Mucosa of rectum (tissue), 2 donors: ENCODE measurements at regions not wholly inside any gene's neighbourhood (a gene's known extent, or its start where the extent isn't known, plus 50 kb on each side); places are given as distances from the start of the nearest gene placed in this dataset.
"Not testable (repeated sequence)": the region's sequence is repeated elsewhere in the genome, so short reads cannot be mapped to it uniquely, and the experiment has no call there.

Source experiments
- H3K27ac ChIP-seq, 2 donors: one replicate each; pipeline ENCODE4 v1.7.0; 2013; ENCODE audit warnings: inconsistent platforms in 2 of 2, low read depth in 2 of 2, low read length in 2 of 2
- H3K27me3 ChIP-seq, 2 donors: one replicate each; pipeline ENCODE4 v1.7.0; 2013; ENCODE audit warnings: low read length in 2 of 2; ENCODE audit not compliant: control insufficient read depth in 2 of 2, insufficient read depth in 2 of 2
- H3K36me3 ChIP-seq, 2 donors: one replicate each; pipeline ENCODE4 v1.7.0; 2013; ENCODE audit warnings: low read length in 2 of 2; ENCODE audit not compliant: control insufficient read depth in 2 of 2, insufficient read depth in 2 of 2
- H3K4me1 ChIP-seq, 2 donors: one replicate each; pipeline ENCODE4 v1.7.0; 2013; ENCODE audit warnings: low read length in 2 of 2, mild to moderate bottlenecking in 1 of 2; ENCODE audit not compliant: control insufficient read depth in 2 of 2, insufficient read depth in 2 of 2
- H3K4me3 ChIP-seq, 2 donors: one replicate each; pipeline ENCODE4 v1.7.0; 2013; ENCODE audit warnings: low read length in 2 of 2
- H3K9ac ChIP-seq, 2 donors: one replicate each; pipeline ENCODE4 v1.7.0; 2013; ENCODE audit warnings: low read length in 2 of 2, low read depth in 1 of 2, mild to moderate bottlenecking in 1 of 2
- H3K9me3 ChIP-seq, 2 donors: one replicate each; pipeline ENCODE4 v1.7.0; 2013; ENCODE audit warnings: low read length in 2 of 2; ENCODE audit not compliant: control insufficient read depth in 2 of 2
- donor health status: healthy.
- donor health status: Normal muscosa, but diverticular disease.

DNA sequence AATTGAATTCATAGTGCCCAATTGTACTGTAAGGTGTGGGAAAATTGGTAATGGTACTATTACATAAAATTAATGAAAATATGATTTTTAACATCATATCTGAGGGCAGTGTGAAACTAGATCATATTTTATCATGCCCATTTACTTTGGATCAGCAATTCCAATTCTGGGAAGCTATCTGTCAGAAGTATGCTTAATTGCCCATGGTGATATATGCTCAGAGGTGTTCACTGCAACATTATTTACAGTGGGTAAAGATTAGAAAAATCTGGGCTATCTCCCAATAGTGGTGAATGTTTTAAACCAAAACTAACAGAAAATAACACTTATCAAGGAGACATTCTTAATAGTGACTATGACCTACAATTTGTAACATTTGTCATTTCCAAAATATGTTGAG, 1260.0 kb downstream of the BRINP3 start:
- Histone ChIP-seq H3K9ac (no peak overlapping the region), H3K27ac (no peak overlapping the region), H3K9me3 (no peaks in the 10 kb centered on the region), H3K27me3 (no peaks in the 10 kb centered on the region), H3K4me3 (no peak overlapping the region), H3K36me3 (no peaks in the 10 kb centered on the region), H3K4me1 (no peaks in the 10 kb centered on the region)

DNA sequence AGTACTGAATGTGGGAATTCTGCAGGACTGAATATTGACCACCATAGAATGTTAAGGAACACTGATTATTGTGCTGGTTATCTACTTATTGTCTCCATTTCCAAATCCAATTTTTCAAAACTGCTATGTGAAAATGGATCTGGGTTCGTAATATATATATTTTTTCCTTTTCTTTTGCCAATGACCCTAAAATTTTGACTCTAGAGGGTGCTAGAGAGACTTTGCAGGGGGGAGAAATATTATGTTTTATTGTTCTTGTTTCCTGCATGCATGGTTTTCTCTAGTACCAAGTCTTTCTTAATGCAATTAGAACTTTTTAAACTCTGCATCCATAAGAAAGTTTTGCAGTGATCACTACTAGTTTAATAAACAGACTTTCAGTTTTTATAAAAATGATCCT, 1256.9 kb downstream of the BRINP3 start:
- Histone ChIP-seq H3K36me3 (no peaks in the 10 kb centered on the region), H3K9ac (no peak overlapping the region), H3K4me3 (no peak overlapping the region), H3K27ac (no peak overlapping the region), H3K4me1 (no peaks in the 10 kb centered on the region), H3K9me3 (no peaks in the 10 kb centered on the region), H3K27me3 (no peaks in the 10 kb centered on the region)

DNA sequence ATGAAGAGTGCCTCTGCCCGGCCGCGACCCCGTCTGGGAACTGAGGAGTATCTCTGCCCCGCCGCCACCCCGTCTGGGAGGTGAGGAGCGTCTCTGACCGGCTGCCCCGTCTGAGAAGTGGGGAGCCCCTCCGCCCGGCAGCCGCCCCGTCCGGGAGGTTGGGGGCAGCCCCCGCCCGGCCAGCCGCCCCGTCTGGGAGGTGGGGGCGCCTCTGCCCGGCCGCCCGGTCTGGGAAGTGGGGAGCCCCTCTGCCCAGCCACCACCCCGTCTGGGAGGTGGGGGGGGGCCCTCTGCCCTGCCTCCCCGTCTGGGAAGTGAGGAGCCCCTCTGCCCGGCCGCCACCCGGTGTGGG, 1251.9 kb downstream of the BRINP3 start:
- H3K4me3 ChIP-seq, H3K27me3 ChIP-seq, H3K27ac ChIP-seq, H3K4me1 ChIP-seq, H3K9ac ChIP-seq, H3K36me3 ChIP-seq, H3K9me3 ChIP-seq: not testable (repeated sequence)

DNA sequence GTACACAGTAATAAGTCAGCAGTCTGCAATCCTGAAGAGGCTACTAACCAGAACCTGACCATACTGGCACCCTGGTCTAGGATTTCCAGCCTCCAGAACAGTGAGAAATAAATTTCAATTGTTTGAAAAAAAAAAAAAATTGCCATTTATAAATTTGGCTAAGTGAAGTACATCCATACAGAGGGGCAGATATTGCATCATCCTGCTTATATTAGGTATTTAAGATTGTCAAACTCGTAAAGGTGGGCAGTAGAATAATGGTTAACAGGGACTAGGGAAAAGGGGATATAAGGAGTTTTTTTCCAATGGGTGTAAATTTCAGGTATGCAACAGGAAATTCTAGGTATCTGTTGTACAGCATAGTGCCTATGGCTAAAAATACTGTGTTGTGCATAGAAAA, 1250.9 kb downstream of the BRINP3 start:
- H3K4me1 ChIP-seq: no peaks in the 10 kb centered on the region
- H3K9me3 ChIP-seq: no peaks in the 10 kb centered on the region
- H3K4me3 ChIP-seq: no peak overlapping the region
- H3K27me3 ChIP-seq: no peaks in the 10 kb centered on the region
- H3K27ac ChIP-seq: no peak overlapping the region
- no peak overlapping the region for H3K9ac ChIP-seq
- H3K36me3 ChIP-seq: no peaks in the 10 kb centered on the region

DNA sequence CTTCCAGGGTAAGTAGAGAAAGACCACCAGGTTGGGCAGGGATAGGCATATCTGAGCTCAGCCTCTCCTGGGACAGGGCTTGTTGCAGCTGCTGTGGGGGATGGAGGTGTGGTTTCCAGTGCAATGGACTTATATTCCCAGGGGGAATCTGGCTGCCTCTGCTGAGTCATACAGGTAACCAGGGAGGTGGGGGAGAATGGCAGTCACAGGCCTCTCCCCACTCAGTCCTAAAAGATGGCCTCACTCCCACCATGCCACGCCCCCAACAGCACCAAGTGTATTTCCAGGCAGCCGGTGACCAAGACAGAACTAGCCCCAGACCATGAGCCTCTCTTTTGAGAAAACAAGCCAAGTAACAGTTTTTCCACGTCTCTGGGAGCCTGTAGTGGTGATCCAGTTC, 1240.7 kb downstream of the BRINP3 start:
- Histone ChIP-seq H3K4me3 (no peak overlapping the region), H3K9ac (no peak overlapping the region), H3K9me3 (no peaks in the 10 kb centered on the region), H3K27me3 (no peaks in the 10 kb centered on the region), H3K27ac (no peak overlapping the region), H3K36me3 (no peaks in the 10 kb centered on the region), H3K4me1 (no peaks in the 10 kb centered on the region)

DNA sequence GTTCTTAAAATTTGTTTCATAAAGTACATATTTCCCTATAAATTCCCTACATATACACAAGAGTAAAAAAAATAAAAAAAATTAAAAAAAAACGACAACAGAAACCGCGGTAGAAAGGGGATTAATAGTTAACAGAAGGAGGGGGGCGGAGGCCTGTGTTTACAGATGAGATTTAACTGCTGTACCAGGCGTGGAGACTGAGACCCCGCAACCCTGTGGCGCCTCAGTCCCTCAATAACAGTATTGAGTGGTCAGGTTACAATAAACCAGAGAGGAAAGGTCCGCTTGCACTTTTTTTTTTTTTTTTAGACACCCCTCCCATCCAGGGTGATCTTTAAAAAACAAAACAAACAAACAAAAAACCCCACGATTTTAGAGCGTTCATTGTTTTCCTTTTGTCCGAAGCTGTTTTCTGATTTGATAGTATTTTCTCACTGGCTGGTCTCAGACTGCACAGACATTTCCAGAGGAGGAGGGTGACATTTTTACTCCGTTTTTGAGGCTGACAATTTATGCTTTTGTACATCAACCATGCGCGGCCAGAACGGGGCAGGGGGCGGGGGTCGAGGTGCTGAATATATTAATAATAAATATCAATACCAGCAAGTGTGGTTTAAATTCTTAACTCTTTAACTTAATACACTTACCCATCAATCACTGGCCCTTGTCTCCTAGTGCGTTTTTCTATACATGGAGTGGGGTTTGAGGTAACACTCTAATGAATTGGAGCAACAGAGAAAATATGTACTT, 1223.9 kb downstream of the BRINP3 start:
- H3K9me3 ChIP-seq: no peaks in the 10 kb centered on the region
- H3K4me1 ChIP-seq: no peaks in the 10 kb centered on the region
- H3K4me3 ChIP-seq: no peak overlapping the region
- H3K27me3 ChIP-seq: no peaks in the 10 kb centered on the region
- no peaks in the 10 kb centered on the region for H3K36me3 ChIP-seq
- no peak overlapping the region for H3K27ac ChIP-seq
- no peak overlapping the region for H3K9ac ChIP-seq

DNA sequence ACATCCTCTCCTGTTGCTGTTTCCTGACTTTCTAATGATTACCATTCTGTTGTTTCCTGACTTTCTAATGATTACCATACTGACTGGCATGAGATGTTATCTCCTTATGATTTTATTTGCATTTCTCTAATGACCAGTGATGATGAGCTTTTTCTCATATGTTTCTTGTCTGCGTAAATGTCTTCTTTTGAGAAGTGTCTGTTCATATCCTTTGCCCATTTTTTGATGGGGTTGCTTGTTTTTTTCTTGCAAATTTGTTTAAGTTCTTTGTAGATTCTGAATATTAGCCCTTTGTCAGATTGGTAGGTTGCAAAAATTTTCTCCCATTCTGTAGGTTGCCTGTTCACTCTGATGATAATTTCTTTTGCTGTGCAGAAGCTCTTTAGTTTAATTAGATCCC, 1216.5 kb downstream of the BRINP3 start:
- H3K9me3 ChIP-seq, H3K4me3 ChIP-seq, H3K4me1 ChIP-seq, H3K27me3 ChIP-seq, H3K36me3 ChIP-seq, H3K9ac ChIP-seq, H3K27ac ChIP-seq: not testable (repeated sequence)

DNA sequence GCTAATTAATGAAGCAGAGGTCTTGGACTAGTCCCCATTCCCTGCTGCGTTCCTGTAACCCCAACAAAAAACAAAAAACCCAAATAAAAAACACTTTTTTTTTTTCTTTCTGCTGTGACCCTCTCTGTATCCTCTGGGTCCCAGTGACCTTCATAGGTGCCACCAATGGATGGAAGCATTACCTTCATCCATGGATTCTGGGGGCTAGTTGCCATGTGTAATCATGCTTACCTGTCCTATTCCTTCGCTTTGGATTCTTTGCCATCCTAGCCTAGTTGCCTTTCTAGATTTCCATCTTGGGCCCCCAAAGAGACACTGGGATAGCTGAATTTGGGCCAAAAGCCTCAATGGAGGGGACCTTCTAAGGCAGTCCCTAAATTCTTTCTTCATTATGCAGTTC, 1208.7 kb downstream of the BRINP3 start:
- no peaks in the 10 kb centered on the region for H3K36me3 ChIP-seq
- H3K9me3 ChIP-seq: peaks cover 4 to 9% of the 10 kb centered on the region in 2 donors
- no peak overlapping the region for H3K9ac ChIP-seq
- no peaks in the 10 kb centered on the region for H3K27me3 ChIP-seq
- H3K4me3 ChIP-seq: no peak overlapping the region
- no peak overlapping the region for H3K27ac ChIP-seq
- no peaks in the 10 kb centered on the region for H3K4me1 ChIP-seq

DNA sequence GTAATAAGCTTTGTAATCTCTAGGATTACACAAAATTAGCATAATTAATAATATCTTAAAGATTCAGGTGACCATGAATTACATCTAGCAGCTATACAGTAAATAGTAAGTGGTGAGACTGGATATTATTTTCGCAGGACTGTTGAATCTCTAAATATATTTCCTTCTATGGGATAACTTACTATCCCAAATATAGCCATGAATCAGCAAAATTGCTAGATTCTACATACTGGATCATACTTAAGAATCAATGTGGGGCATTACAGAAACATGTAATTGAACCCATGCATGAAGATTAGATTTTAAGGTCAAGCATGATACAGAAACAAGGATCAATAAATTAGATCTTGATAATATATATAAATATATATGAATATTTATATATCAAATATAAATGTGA, 1203.4 kb downstream of the BRINP3 start:
- Histone ChIP-seq H3K27ac (no peak overlapping the region), H3K9ac (no peak overlapping the region), H3K27me3 (no peaks in the 10 kb centered on the region), H3K9me3 (peaks cover 1% of the 10 kb centered on the region in 2 donors), H3K4me1 (no peaks in the 10 kb centered on the region), H3K36me3 (no peaks in the 10 kb centered on the region), H3K4me3 (no peak overlapping the region)

DNA sequence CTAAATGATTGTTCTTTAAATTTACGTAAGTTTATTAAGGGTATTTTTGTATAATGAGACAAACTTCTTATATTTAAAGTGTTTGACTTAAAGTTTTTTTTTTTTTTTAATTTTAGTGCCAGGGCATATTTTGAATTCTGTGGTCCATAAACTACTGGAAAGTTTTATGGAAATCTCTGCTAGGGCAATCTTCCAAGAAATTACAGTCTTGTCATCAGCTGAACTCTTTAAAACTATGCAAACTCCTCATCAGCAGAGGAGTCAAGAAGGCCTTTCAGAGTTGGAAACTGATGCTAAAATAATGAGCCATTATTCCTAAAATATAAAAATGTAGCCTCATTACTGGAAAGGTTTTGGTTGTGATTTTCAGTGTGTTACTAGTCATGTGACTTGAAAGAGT, 1201.9 kb downstream of the BRINP3 start:
- Histone ChIP-seq H3K36me3 (no peaks in the 10 kb centered on the region), H3K27me3 (no peaks in the 10 kb centered on the region), H3K9me3 (no peaks in the 10 kb centered on the region), H3K27ac (no peak overlapping the region), H3K4me1 (no peaks in the 10 kb centered on the region), H3K4me3 (no peak overlapping the region), H3K9ac (no peak overlapping the region)

DNA sequence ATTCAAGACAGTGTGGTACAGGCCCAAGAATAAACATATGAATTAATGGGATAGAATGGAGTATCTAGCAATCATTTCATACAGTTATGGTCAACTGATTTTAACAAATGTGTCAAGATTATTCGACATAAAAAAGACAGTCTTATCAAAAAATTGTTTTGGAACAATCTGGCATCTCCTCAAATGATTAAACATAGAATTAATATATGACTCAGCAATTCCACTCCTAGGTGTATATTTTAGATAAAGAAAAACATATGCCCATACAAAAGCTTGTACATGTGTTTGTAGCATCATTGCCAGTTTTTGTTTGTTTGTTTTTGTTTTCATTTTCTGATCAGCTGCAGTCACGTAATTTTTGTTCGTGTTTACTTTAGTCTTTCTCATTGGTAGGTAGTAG, 1188.3 kb downstream of the BRINP3 start:
- Histone ChIP-seq H3K9ac (no peak overlapping the region), H3K27me3 (no peaks in the 10 kb centered on the region)

More for the DNA sequence above, 1188.3 kb downstream of the BRINP3 start:
- H3K36me3 ChIP-seq: no peaks in the 10 kb centered on the region
- H3K4me3 ChIP-seq: no peak overlapping the region
- H3K27ac ChIP-seq: no peak overlapping the region
- H3K4me1 ChIP-seq: no peaks in the 10 kb centered on the region
- H3K9me3 ChIP-seq: no peaks in the 10 kb centered on the region
